ENCODE measurements at regions not wholly inside any gene's neighbourhood (a gene's known extent, or its start where the extent isn't known, plus 50 kb on each side); places are given as distances from the start of the nearest gene placed in this dataset.

DNA sequence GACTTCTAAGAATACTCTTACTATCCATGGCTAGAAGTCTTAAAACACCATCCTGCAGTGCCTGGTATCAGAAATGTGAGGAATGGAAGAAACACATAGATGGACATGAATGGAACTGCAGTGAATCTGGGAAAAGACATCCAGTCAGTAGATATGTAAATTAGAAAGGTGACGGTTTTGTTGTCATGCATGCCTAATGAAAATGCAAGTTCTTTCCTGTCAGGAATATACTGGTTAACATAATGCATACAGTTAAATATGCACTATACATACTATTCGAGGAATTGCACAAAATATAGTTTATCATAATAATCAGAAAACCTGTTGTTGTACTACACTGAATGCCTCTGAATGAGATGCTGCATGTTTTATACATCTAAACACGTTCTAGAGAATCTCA, 190.6 kb upstream of the ITGA4 start:
- Histone ChIP-seq H3K9me3 (ENCODE audit: low read depth) (no peaks in the 10 kb centered on the region), H3K4me2 (no peak overlapping the region), H3K27me3 (no peaks in the 10 kb centered on the region), H2AFZ (no peak overlapping the region), H3K9me2 (replicated peaks; ENCODE audit: insufficient read depth) (no peaks in the 10 kb centered on the region), H3K27ac (no peak overlapping the region), H3K4me1 (ENCODE audit: insufficient read depth) (no peaks in the 10 kb centered on the region), H3K36me3 (replicated peaks; ENCODE audit: insufficient read depth, low read depth) (no peaks in the 10 kb centered on the region), H3K79me2 (no peaks in the 10 kb centered on the region), H4K20me1 (ENCODE audit: insufficient read depth, poor library complexity, severe bottlenecking) (no peaks in the 10 kb centered on the region), H3K4me3 (no peak overlapping the region)
- no peak for DNase-seq (ENCODE audit: low spot score)
- 73% methylated on average over 3 of the region's 3 CpGs for WGBS (ENCODE audit: low lambda C conversion rate, missing lambda C conversion rate)
- TF ChIP-seq EZH2 (IDR thresholded peaks at IDR 0.05; ENCODE audit: borderline replicate concordance) = no peak
- TF ChIP-seq, protein P1, sequence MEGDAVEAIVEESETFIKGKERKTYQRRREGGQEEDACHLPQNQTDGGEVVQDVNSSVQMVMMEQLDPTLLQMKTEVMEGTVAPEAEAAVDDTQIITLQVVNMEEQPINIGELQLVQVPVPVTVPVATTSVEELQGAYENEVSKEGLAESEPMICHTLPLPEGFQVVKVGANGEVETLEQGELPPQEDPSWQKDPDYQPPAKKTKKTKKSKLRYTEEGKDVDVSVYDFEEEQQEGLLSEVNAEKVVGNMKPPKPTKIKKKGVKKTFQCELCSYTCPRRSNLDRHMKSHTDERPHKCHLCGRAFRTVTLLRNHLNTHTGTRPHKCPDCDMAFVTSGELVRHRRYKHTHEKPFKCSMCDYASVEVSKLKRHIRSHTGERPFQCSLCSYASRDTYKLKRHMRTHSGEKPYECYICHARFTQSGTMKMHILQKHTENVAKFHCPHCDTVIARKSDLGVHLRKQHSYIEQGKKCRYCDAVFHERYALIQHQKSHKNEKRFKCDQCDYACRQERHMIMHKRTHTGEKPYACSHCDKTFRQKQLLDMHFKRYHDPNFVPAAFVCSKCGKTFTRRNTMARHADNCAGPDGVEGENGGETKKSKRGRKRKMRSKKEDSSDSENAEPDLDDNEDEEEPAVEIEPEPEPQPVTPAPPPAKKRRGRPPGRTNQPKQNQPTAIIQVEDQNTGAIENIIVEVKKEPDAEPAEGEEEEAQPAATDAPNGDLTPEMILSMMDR (IDR thresholded peaks at IDR 0.05; ENCODE audit: poor library complexity) = no peak
- TF ChIP-seq EZH2phosphoT487 (IDR thresholded peaks at IDR 0.05; ENCODE audit: low read depth, severe bottlenecking, unreplicated experiment) = no peak

DNA sequence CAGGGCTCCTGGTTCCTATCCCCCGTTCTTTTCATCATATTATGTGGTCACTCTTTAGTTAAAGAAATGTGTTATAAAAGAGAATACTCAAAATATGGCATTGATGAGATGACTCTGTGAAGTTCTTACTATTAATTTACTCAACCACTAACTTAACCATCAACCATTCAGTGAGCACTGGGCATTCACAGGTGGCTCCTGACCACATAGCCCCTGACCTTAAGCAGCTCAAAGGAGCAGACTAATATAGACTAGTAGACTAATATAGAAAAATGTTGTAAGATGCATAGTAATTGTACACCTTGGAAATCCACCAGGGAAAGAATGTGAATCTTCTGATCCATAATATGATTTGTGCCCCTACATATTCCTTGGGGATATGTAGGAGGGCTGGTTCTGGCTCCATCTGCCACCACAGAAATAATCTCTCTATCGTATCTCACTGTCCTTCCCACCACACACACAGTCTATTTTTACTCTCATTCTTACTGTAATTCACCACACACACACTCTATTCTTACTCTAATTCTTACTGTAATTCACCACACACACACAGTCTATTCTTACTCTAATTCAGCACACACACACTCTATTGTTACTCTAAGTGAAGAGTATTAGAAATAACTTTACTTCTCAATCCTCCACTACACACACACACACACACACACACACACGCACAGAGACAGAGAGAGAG, 188.9 kb upstream of the ITGA4 start:
- no peak overlapping the region for H3K27ac ChIP-seq
- H3K27me3 ChIP-seq = no peaks in the 10 kb centered on the region
- no peaks in the 10 kb centered on the region for H3K79me2 ChIP-seq
- H3K4me1 ChIP-seq (ENCODE audit: insufficient read depth) = no peaks in the 10 kb centered on the region
- no peak for DNase-seq (ENCODE audit: low spot score)
- no peaks in the 10 kb centered on the region for H3K9me2 ChIP-seq (replicated peaks; ENCODE audit: insufficient read depth)
- no peak overlapping the region for H3K4me3 ChIP-seq
- 87% methylated on average over 3 of the region's 3 CpGs for WGBS (ENCODE audit: low lambda C conversion rate, missing lambda C conversion rate)
- H3K9me3 ChIP-seq (ENCODE audit: low read depth) = no peaks in the 10 kb centered on the region
- H4K20me1 ChIP-seq (ENCODE audit: insufficient read depth, poor library complexity, severe bottlenecking) = no peaks in the 10 kb centered on the region
- no peaks in the 10 kb centered on the region for H3K36me3 ChIP-seq (replicated peaks; ENCODE audit: insufficient read depth, low read depth)
- TF ChIP-seq, protein P1 (IDR thresholded peaks at IDR 0.05; ENCODE audit: poor library complexity) = no peak
- TF ChIP-seq EZH2 (IDR thresholded peaks at IDR 0.05; ENCODE audit: borderline replicate concordance) = no peak
- no peak for TF ChIP-seq EZH2phosphoT487 (IDR thresholded peaks at IDR 0.05; ENCODE audit: low read depth, severe bottlenecking, unreplicated experiment)
- no peak overlapping the region for H2AFZ ChIP-seq
- H3K4me2 ChIP-seq = no peak overlapping the region

DNA sequence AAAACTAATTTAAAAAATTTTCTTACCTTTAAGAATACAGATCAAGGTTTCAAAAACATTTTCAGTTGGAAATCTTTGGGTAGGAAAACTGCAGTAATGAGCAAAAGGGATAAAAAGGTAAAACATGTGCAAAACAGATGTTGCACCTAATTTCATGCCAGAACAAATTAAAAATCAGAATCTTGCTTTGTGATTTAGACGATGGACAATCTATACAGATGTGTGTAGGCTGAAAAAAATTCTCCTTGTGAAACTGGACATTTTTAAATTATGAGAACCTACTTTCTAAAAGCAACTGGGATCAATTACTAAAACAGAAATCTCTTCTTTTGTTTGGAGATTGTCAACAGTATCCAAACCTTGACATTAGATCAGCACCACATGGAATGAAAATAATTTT, 183.2 kb upstream of the ITGA4 start:
- no peaks in the 10 kb centered on the region for H3K27me3 ChIP-seq

More for the DNA sequence above, 183.2 kb upstream of the ITGA4 start:
- Histone ChIP-seq H3K36me3 (replicated peaks; ENCODE audit: insufficient read depth, low read depth) (no peaks in the 10 kb centered on the region), H3K9me2 (replicated peaks; ENCODE audit: insufficient read depth) (no peaks in the 10 kb centered on the region), H3K4me3 (no peak overlapping the region), H3K27ac (no peak overlapping the region), H2AFZ (no peak overlapping the region), H3K4me2 (no peak overlapping the region), H4K20me1 (ENCODE audit: insufficient read depth, poor library complexity, severe bottlenecking) (no peaks in the 10 kb centered on the region), H3K9me3 (ENCODE audit: low read depth) (no peaks in the 10 kb centered on the region), H3K4me1 (ENCODE audit: insufficient read depth) (no peaks in the 10 kb centered on the region), H3K79me2 (no peaks in the 10 kb centered on the region)
- TF ChIP-seq, protein P1 (IDR thresholded peaks at IDR 0.05; ENCODE audit: poor library complexity) = no peak
- no peak for DNase-seq (ENCODE audit: low spot score)
- WGBS (ENCODE audit: low lambda C conversion rate, missing lambda C conversion rate) = 77% methylated on average over 1 of the region's 1 CpG

Data from hepatocyte (in vitro differentiated cells).